CD14-positive monocyte (primary cell): ENCODE measurements at regions not wholly inside any gene's neighbourhood (a gene's known extent, or its start where the extent isn't known, plus 50 kb on each side); places are given as distances from the start of the nearest gene placed in this dataset.

Source experiments
- DNase-seq, 3 donors: peaks; one replicate each; pipeline ENCODE4 v3.0.0-alpha.2; 2011 to 2022
- H2AFZ ChIP-seq: 2 replicates; pipeline ENCODE4 v1.6.0; 2012; ENCODE audit warnings: mild to moderate bottlenecking, low read depth, low read length, inconsistent platforms; ENCODE audit not compliant: insufficient read depth, poor library complexity, severe bottlenecking
- H3K27ac ChIP-seq, 2 donors: 1 replicate in 1 of 2; 2 replicates in 1 of 2; pipeline ENCODE4 v1.5.1; 2012 to 2013; ENCODE audit warnings: low read length in 2 of 2, control low read depth in 1 of 2, inconsistent platforms in 1 of 2, low read depth in 1 of 2, mild to moderate bottlenecking in 1 of 2
- H3K27me3 ChIP-seq, 2 donors: one replicate each; pipeline versions ENCODE4 v1.6.0 to v1.6.1; 2011 to 2013; ENCODE audit warnings: low read length in 2 of 2; ENCODE audit not compliant: control insufficient read depth in 2 of 2, insufficient read depth in 2 of 2
- H3K36me3 ChIP-seq, 2 donors: replicated peaks in 1 of 2; 1 replicate in 1 of 2; 2 replicates in 1 of 2; pipeline versions ENCODE4 v1.5.1 to v1.6.1; 2012 to 2013; ENCODE audit warnings: low read length in 2 of 2, control low read depth in 1 of 2, inconsistent platforms in 1 of 2, mild to moderate bottlenecking in 1 of 2; ENCODE audit not compliant: insufficient read depth in 2 of 2, control insufficient read depth in 1 of 2
- H3K4me1 ChIP-seq, 2 donors: 1 replicate in 1 of 2; 2 replicates in 1 of 2; pipeline versions ENCODE4 v1.5.1 to v1.6.1; 2012 to 2013; ENCODE audit warnings: low read length in 2 of 2, control low read depth in 1 of 2, inconsistent platforms in 1 of 2, mild to moderate bottlenecking in 1 of 2, moderate library complexity in 1 of 2; ENCODE audit not compliant: insufficient read depth in 2 of 2, control insufficient read depth in 1 of 2
- H3K4me2 ChIP-seq: replicated peaks from 2 replicates; pipeline ENCODE3; 2012; ENCODE audit warnings: low read length, moderate library complexity, mild to moderate bottlenecking; ENCODE audit not compliant: poor library complexity, severe bottlenecking; ENCODE audit errors: extremely low read depth
- H3K4me3 ChIP-seq, 3 experiments: fragments of 200-600 bp in 1 of 3; sonication (generic) in 1 of 3; replicated peaks in 1 of 3; 1 replicate in 2 of 3; 2 replicates in 1 of 3; pipeline ENCODE4 v1.5.1; 2011 to 2013; ENCODE audit warnings: low read length in 3 of 3, mild to moderate bottlenecking in 3 of 3, control low read depth in 2 of 3, low read depth in 2 of 3, inconsistent platforms in 1 of 3, moderate library complexity in 1 of 3
- H3K79me2 ChIP-seq: 2 replicates; pipeline ENCODE4 v1.6.0; 2012; ENCODE audit warnings: mild to moderate bottlenecking, control low read depth, inconsistent platforms, low read length, moderate library complexity; ENCODE audit not compliant: insufficient read depth
- H3K9ac ChIP-seq: 2 replicates; pipeline ENCODE4 v1.6.0; 2017; ENCODE audit warnings: low read length, mild to moderate bottlenecking; ENCODE audit not compliant: insufficient read depth, poor library complexity, severe bottlenecking
- H3K9me3 ChIP-seq, 2 donors: replicated peaks in 1 of 2; 1 replicate in 1 of 2; 2 replicates in 1 of 2; pipeline versions ENCODE4 v1.5.1 to v1.6.1; 2012 to 2013; ENCODE audit warnings: low read length in 2 of 2, control low read depth in 1 of 2; ENCODE audit not compliant: control insufficient read depth in 1 of 2, insufficient read depth in 1 of 2
- H4K20me1 ChIP-seq: 2 replicates; pipeline ENCODE4 v1.6.0; 2012; ENCODE audit warnings: mild to moderate bottlenecking, low read length, control low read depth, moderate library complexity; ENCODE audit not compliant: insufficient read depth
- H3K27ac Mint-ChIP-seq, 7 donors: one replicate each; pipeline ENCODE4 v1.8.0; 2020; ENCODE audit warnings: mild to moderate bottlenecking in 7 of 7, mixed read lengths in 7 of 7, moderate library complexity in 6 of 7, inconsistent platforms in 2 of 7
- H3K27me3 Mint-ChIP-seq, 3 donors: one replicate each; pipeline ENCODE4 v1.8.0; 2021 to 2022; ENCODE audit warnings: low read depth in 3 of 3, mild to moderate bottlenecking in 3 of 3, mixed read lengths in 3 of 3, moderate library complexity in 3 of 3, inconsistent platforms in 1 of 3
- H3K36me3 Mint-ChIP-seq, 2 donors: one replicate each; pipeline ENCODE4 v1.8.0; 2020; ENCODE audit warnings: mixed read lengths in 2 of 2, inconsistent platforms in 1 of 2, mild to moderate bottlenecking in 1 of 2
- H3K4me1 Mint-ChIP-seq: one replicate; pipeline ENCODE4 v1.8.0; 2020; ENCODE audit warnings: mild to moderate bottlenecking, mixed read lengths
- H3K4me3 Mint-ChIP-seq, 2 donors: one replicate each; pipeline ENCODE4 v1.8.0; 2020; ENCODE audit warnings: mild to moderate bottlenecking in 2 of 2, mixed read lengths in 2 of 2, moderate library complexity in 1 of 2
- H3K9me3 Mint-ChIP-seq, 7 donors: one replicate each; pipeline ENCODE4 v1.8.0; 2020 to 2022; ENCODE audit warnings: mixed read lengths in 7 of 7, mild to moderate bottlenecking in 6 of 7, moderate library complexity in 6 of 7, inconsistent platforms in 2 of 7
- CTCF ChIP-seq: fragments of 200-600 bp; IDR thresholded peaks from one replicate; pipeline ENCODE4 v1.8.0; 2022; ENCODE audit warnings: antibody characterized with exemption, mild to moderate bottlenecking
- WGBS: methylation state at CpG from one replicate; pipeline ENCODE4 v1.1.5; 2013; ENCODE audit warnings: missing lambda C conversion rate; ENCODE audit not compliant: insufficient coverage; 5-methylcytosine and 5-hydroxymethylcytosine counted together
- intact Hi-C, 2 donors: fragments of 100-400 bp; cut with micrococcal nuclease; formaldehyde crosslinking; loops; one replicate each; pipeline versions ENCODE4 v1.15.0 to v1.15.1; 2023

DNA sequence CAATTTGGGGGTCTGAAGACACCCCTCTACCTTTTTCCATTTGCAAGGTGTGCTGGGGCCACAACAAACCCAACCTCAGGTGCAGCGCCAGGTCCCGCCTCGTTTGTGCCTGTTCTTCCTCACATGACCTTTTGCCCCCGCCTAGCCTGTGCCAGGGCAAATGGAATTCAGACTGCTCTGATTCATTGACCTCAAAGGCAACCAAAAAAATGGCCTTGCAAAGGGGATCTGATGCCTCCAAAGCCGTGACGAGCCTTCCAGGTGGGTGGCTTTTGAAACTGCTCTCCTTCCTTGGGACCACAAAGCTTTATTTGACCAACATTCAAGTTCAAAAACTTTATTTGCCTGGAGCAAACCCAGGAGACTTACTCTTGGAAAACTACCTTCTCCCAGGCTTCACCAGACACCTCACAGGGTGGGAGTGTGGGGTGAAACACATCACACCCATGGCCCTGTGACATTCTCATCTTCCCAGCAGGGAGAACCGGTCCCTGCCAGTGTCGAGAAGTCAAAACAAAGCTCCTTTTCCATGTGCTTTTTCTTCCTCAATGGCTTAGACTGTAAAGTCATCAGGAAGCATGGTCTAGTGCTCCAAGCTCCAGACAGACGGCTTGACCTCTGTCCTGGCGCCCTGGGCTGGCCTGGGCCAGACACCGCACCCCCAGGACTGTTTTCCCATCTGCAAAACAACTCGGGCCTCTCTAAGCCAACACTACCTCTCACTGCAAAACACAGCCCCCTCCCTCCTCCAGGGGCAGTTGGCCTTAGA is 103.9 kb upstream of the HES1 start:
- no peak overlapping the region for H3K27ac ChIP-seq
- H3K36me3 Mint-ChIP-seq = no peaks in the 10 kb centered on the region
- H3K9me3 Mint-ChIP-seq = peaks cover 0 to 3% (median 0%) of the 10 kb centered on the region in 7 donors
- H3K9me3 ChIP-seq = no peaks in the 10 kb centered on the region
- no peak overlapping the region for H3K4me3 Mint-ChIP-seq
- no peak overlapping the region for H3K4me2 ChIP-seq
- H3K79me2 ChIP-seq = no peaks in the 10 kb centered on the region
- peaks cover 5 to 23% (median 15%) of the 10 kb centered on the region in 3 donors for H3K27me3 Mint-ChIP-seq
- intact Hi-C loops = no loop called here
- no peak overlapping the region for H3K4me3 ChIP-seq
- H4K20me1 ChIP-seq = no peaks in the 10 kb centered on the region
- no peaks in the 10 kb centered on the region for H3K36me3 ChIP-seq
- no peak overlapping the region for H2AFZ ChIP-seq
- no peak for TF ChIP-seq CTCF
- no peaks in the 10 kb centered on the region for H3K4me1 ChIP-seq
- H3K27me3 ChIP-seq = no peaks in the 10 kb centered on the region
- no peak for DNase-seq
- 93% methylated on average over 10 of the region's 12 CpGs for WGBS
- no peak overlapping the region for H3K9ac ChIP-seq
- peaks cover 9% of the 10 kb centered on the region for H3K4me1 Mint-ChIP-seq
- H3K27ac Mint-ChIP-seq = peak overlapping the region in 1 of 7 donors; percentile 41

DNA sequence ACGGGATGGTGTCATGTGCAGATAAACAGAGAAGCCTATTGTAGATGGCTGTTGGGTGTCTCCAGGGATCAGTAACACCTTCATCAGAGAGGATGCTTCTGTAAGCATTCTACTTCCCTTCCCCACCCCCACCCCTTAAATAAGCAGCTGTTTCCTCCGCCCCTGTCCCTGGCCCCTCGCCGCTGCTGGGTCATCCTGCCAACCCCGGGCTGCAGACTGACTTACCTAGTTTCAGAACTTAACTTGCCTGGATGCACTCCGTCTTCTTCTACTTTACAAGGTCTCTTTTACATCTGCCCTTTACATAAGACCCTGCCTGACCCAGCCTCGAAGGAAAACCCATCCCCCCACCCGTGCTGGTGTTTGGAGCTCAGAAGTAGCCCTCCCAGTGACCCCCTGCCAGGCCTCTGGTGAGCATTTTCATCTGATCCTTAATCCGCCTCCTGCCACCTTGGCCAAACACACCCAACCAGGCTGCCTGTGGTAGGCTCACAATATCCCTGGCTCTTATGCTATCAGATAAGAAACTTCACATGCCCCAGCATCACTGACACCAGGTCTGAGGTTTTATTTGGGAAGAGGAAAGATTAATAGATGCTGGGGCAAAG is 103.0 kb upstream of the HES1 start:
- H3K4me2 ChIP-seq = no peak overlapping the region
- H3K4me3 Mint-ChIP-seq = peak overlapping the region in 1 of 2 donors; percentile 53
- DNase-seq = no peak

More for the DNA sequence above, 103.0 kb upstream of the HES1 start:
- Histone ChIP-seq H3K27me3 (no peaks in the 10 kb centered on the region), H3K4me1 (no peaks in the 10 kb centered on the region), H3K36me3 (no peaks in the 10 kb centered on the region), H4K20me1 (no peaks in the 10 kb centered on the region), H2AFZ (no peak overlapping the region), H3K4me3 (no peak overlapping the region), H3K27ac (no peak overlapping the region), H3K9me3 (no peaks in the 10 kb centered on the region), H3K79me2 (no peaks in the 10 kb centered on the region), H3K9ac (no peak overlapping the region)
- no peak for TF ChIP-seq CTCF
- H3K36me3 Mint-ChIP-seq = no peaks in the 10 kb centered on the region
- H3K9me3 Mint-ChIP-seq = peaks cover 0 to 3% (median 0%) of the 10 kb centered on the region in 7 donors
- intact Hi-C loops = no loop called here
- no peak overlapping the region for H3K27ac Mint-ChIP-seq
- peaks cover 9% of the 10 kb centered on the region for H3K4me1 Mint-ChIP-seq
- 22% methylated on average over 8 of the region's 9 CpGs for WGBS
- H3K27me3 Mint-ChIP-seq = peaks cover 7 to 21% (median 15%) of the 10 kb centered on the region in 3 donors
